ENCODE measurements at regions not wholly inside any gene's neighbourhood (a gene's known extent, or its start where the extent isn't known, plus 50 kb on each side); places are given as distances from the start of the nearest gene placed in this dataset.

- no peak overlapping the region for H3K4me3 ChIP-seq (ENCODE audit: low read depth in 1 of 3, low read length in 3 of 3)
- H3K36me3 ChIP-seq (ENCODE audit: control insufficient read depth in 3 of 3, insufficient read depth in 2 of 3, low read depth in 1 of 3, low read length in 3 of 3): no peaks in the 10 kb centered on the region
- H3K27me3 ChIP-seq (ENCODE audit: control insufficient read depth in 3 of 3, insufficient read depth in 3 of 3, low read length in 3 of 3): no peaks in the 10 kb centered on the region
- no peaks in the 10 kb centered on the region for H3K9me3 ChIP-seq (ENCODE audit: control insufficient read depth in 2 of 2, insufficient read depth in 1 of 2, low read depth in 1 of 2, low read length in 1 of 2)
- 86 to 90% (median 86%) methylated on average over 8 of the region's 8 CpGs for WGBS, 3 donors
- H3K4me1 ChIP-seq (ENCODE audit: control insufficient read depth in 3 of 3, insufficient read depth in 2 of 3, low read depth in 1 of 3, low read length in 2 of 3): peaks cover 0 to 14% (median 0%) of the 10 kb centered on the region in 3 donors
- DNase-seq: no peak
- FAIRE-seq: no peak
- no peak overlapping the region for H3K27ac ChIP-seq (ENCODE audit: low read depth in 1 of 3, low read length in 2 of 3)
These were observed 136.3 kb upstream of the GATA6 start for GRCh38 chr18:22033085-22033484.

GRCh38 chr18:22034276-22034675, 135.1 kb upstream of the GATA6 start:
- Histone ChIP-seq H3K4me3 (ENCODE audit: low read depth in 1 of 3, low read length in 3 of 3) (no peak overlapping the region), H3K27me3 (ENCODE audit: control insufficient read depth in 3 of 3, insufficient read depth in 3 of 3, low read length in 3 of 3) (no peaks in the 10 kb centered on the region), H3K36me3 (ENCODE audit: control insufficient read depth in 3 of 3, insufficient read depth in 2 of 3, low read depth in 1 of 3, low read length in 3 of 3) (no peaks in the 10 kb centered on the region), H3K4me1 (ENCODE audit: control insufficient read depth in 3 of 3, insufficient read depth in 2 of 3, low read depth in 1 of 3, low read length in 2 of 3) (peaks cover 0 to 14% (median 0%) of the 10 kb centered on the region in 3 donors), H3K9me3 (ENCODE audit: control insufficient read depth in 2 of 2, insufficient read depth in 1 of 2, low read depth in 1 of 2, low read length in 1 of 2) (no peaks in the 10 kb centered on the region), H3K27ac (ENCODE audit: low read depth in 1 of 3, low read length in 2 of 3) (no peak overlapping the region)
- no peak for DNase-seq
- no peak for FAIRE-seq
- WGBS, 3 donors: 50 to 78% (median 69%) methylated on average over 6 of the region's 6 CpGs

GRCh38 chr18:22040533-22040932, 128.9 kb upstream of the GATA6 start:
- DNase-seq (peak in 1 of 2 donors; percentile 90), FAIRE-seq (no peak)
- no peaks in the 10 kb centered on the region for H3K36me3 ChIP-seq (ENCODE audit: control insufficient read depth in 3 of 3, insufficient read depth in 2 of 3, low read depth in 1 of 3, low read length in 3 of 3)
- H3K9me3 ChIP-seq (ENCODE audit: control insufficient read depth in 2 of 2, insufficient read depth in 1 of 2, low read depth in 1 of 2, low read length in 1 of 2): peaks cover 0 to 12% of the 10 kb centered on the region in 2 donors
- WGBS, 3 donors: 19 to 59% (median 37%) methylated on average over 4 of the region's 4 CpGs
- peaks cover 0 to 18% (median 3%) of the 10 kb centered on the region in 3 donors for H3K4me1 ChIP-seq (ENCODE audit: control insufficient read depth in 3 of 3, insufficient read depth in 2 of 3, low read depth in 1 of 3, low read length in 2 of 3)
- no peak overlapping the region for H3K27ac ChIP-seq (ENCODE audit: low read depth in 1 of 3, low read length in 2 of 3)
- H3K4me3 ChIP-seq (ENCODE audit: low read depth in 1 of 3, low read length in 3 of 3): no peak overlapping the region
- no peaks in the 10 kb centered on the region for H3K27me3 ChIP-seq (ENCODE audit: control insufficient read depth in 3 of 3, insufficient read depth in 3 of 3, low read length in 3 of 3)

GRCh38 chr18:22043837-22044236, 125.6 kb upstream of the GATA6 start:
- Histone ChIP-seq H3K27ac (ENCODE audit: low read depth in 1 of 3, low read length in 2 of 3) (peak overlapping the region; percentile 27 to 91 (median 86)), H3K36me3 (ENCODE audit: control insufficient read depth in 3 of 3, insufficient read depth in 2 of 3, low read depth in 1 of 3, low read length in 3 of 3) (no peaks in the 10 kb centered on the region), H3K4me3 (ENCODE audit: low read depth in 1 of 3, low read length in 3 of 3) (no peak overlapping the region), H3K9me3 (ENCODE audit: control insufficient read depth in 2 of 2, insufficient read depth in 1 of 2, low read depth in 1 of 2, low read length in 1 of 2) (peaks cover 0 to 12% of the 10 kb centered on the region in 2 donors), H3K27me3 (ENCODE audit: control insufficient read depth in 3 of 3, insufficient read depth in 3 of 3, low read length in 3 of 3) (no peaks in the 10 kb centered on the region), H3K4me1 (ENCODE audit: control insufficient read depth in 3 of 3, insufficient read depth in 2 of 3, low read depth in 1 of 3, low read length in 2 of 3) (peaks cover 3 to 51% (median 6%) of the 10 kb centered on the region in 3 donors)
- peak in 1 of 2 donors; percentile 37 for DNase-seq
- FAIRE-seq: no peak
- WGBS, 3 donors: 28 to 34% (median 30%) methylated on average over 4 of the region's 4 CpGs

- Histone ChIP-seq H3K36me3 (ENCODE audit: control insufficient read depth in 3 of 3, insufficient read depth in 2 of 3, low read depth in 1 of 3, low read length in 3 of 3) (no peaks in the 10 kb centered on the region), H3K4me3 (ENCODE audit: low read depth in 1 of 3, low read length in 3 of 3) (peak overlapping the region in 1 of 3 donors; percentile 2), H3K9me3 (ENCODE audit: control insufficient read depth in 2 of 2, insufficient read depth in 1 of 2, low read depth in 1 of 2, low read length in 1 of 2) (peaks cover 0 to 12% of the 10 kb centered on the region in 2 donors), H3K27ac (ENCODE audit: low read depth in 1 of 3, low read length in 2 of 3) (peak overlapping the region; percentile 84 to 91 (median 86)), H3K4me1 (ENCODE audit: control insufficient read depth in 3 of 3, insufficient read depth in 2 of 3, low read depth in 1 of 3, low read length in 2 of 3) (peaks cover 3 to 59% (median 6%) of the 10 kb centered on the region in 3 donors), H3K27me3 (ENCODE audit: control insufficient read depth in 3 of 3, insufficient read depth in 3 of 3, low read length in 3 of 3) (no peaks in the 10 kb centered on the region)
- WGBS, 3 donors: 12 to 45% (median 17%) methylated on average over 5 of the region's 5 CpGs
- no peak for FAIRE-seq
- DNase-seq: peak; percentile 92 to 93
These were observed 124.7 kb upstream of the GATA6 start for GRCh38 chr18:22044474-22045220.

- whole genome bisulfite sequencing, 3 donors: 14 to 60% (median 29%) methylated on average over 6 of the region's 6 CpGs
- FAIRE-seq: no peak
- Histone ChIP-seq H3K36me3 (ENCODE audit: control insufficient read depth in 3 of 3, insufficient read depth in 2 of 3, low read depth in 1 of 3, low read length in 3 of 3) (no peaks in the 10 kb centered on the region), H3K4me1 (ENCODE audit: control insufficient read depth in 3 of 3, insufficient read depth in 2 of 3, low read depth in 1 of 3, low read length in 2 of 3) (peaks cover 3 to 61% (median 6%) of the 10 kb centered on the region in 3 donors), H3K27me3 (ENCODE audit: control insufficient read depth in 3 of 3, insufficient read depth in 3 of 3, low read length in 3 of 3) (no peaks in the 10 kb centered on the region), H3K27ac (ENCODE audit: low read depth in 1 of 3, low read length in 2 of 3) (peak overlapping the region; percentile 84 to 91 (median 86)), H3K9me3 (ENCODE audit: control insufficient read depth in 2 of 2, insufficient read depth in 1 of 2, low read depth in 1 of 2, low read length in 1 of 2) (peaks cover 0 to 12% of the 10 kb centered on the region in 2 donors), H3K4me3 (ENCODE audit: low read depth in 1 of 3, low read length in 3 of 3) (no peak overlapping the region)
- DNase-seq: peak; percentile 94 to 95
These were observed 124.0 kb upstream of the GATA6 start for GRCh38 chr18:22045221-22045918.

GRCh38 chr18:22046473-22046872, 122.9 kb upstream of the GATA6 start:
- Histone ChIP-seq H3K4me1 (ENCODE audit: control insufficient read depth in 3 of 3, insufficient read depth in 2 of 3, low read depth in 1 of 3, low read length in 2 of 3) (peaks cover 3 to 69% (median 6%) of the 10 kb centered on the region in 3 donors), H3K4me3 (ENCODE audit: low read depth in 1 of 3, low read length in 3 of 3) (no peak overlapping the region), H3K36me3 (ENCODE audit: control insufficient read depth in 3 of 3, insufficient read depth in 2 of 3, low read depth in 1 of 3, low read length in 3 of 3) (no peaks in the 10 kb centered on the region), H3K27me3 (ENCODE audit: control insufficient read depth in 3 of 3, insufficient read depth in 3 of 3, low read length in 3 of 3) (no peaks in the 10 kb centered on the region), H3K27ac (ENCODE audit: low read depth in 1 of 3, low read length in 2 of 3) (peak overlapping the region in 1 of 3 donors; percentile 91), H3K9me3 (ENCODE audit: control insufficient read depth in 2 of 2, insufficient read depth in 1 of 2, low read depth in 1 of 2, low read length in 1 of 2) (peaks cover 0 to under 1% of the 10 kb centered on the region in 2 donors)
- DNase-seq (no peak), FAIRE-seq (no peak)
- 84 to 94% (median 84%) methylated on average over 2 of the region's 2 CpGs for WGBS, 3 donors

- FAIRE-seq: no peak
- H3K9me3 ChIP-seq (ENCODE audit: control insufficient read depth in 2 of 2, insufficient read depth in 1 of 2, low read depth in 1 of 2, low read length in 1 of 2): no peaks in the 10 kb centered on the region
- H3K36me3 ChIP-seq (ENCODE audit: control insufficient read depth in 3 of 3, insufficient read depth in 2 of 3, low read depth in 1 of 3, low read length in 3 of 3): no peaks in the 10 kb centered on the region
- H3K4me1 ChIP-seq (ENCODE audit: control insufficient read depth in 3 of 3, insufficient read depth in 2 of 3, low read depth in 1 of 3, low read length in 2 of 3): peaks cover 3 to 72% (median 6%) of the 10 kb centered on the region in 3 donors
- no peak overlapping the region for H3K27ac ChIP-seq (ENCODE audit: low read depth in 1 of 3, low read length in 2 of 3)
- no peak for DNase-seq
- 41 to 62% (median 49%) methylated on average over 3 of the region's 3 CpGs for WGBS, 3 donors
- H3K27me3 ChIP-seq (ENCODE audit: control insufficient read depth in 3 of 3, insufficient read depth in 3 of 3, low read length in 3 of 3): no peaks in the 10 kb centered on the region
- no peak overlapping the region for H3K4me3 ChIP-seq (ENCODE audit: low read depth in 1 of 3, low read length in 3 of 3)
These were observed 121.9 kb upstream of the GATA6 start for GRCh38 chr18:22047485-22047884.

Data from small intestine (tissue), 7 donors.